Stomach (tissue), 8 donors: ENCODE measurements at regions not wholly inside any gene's neighbourhood (a gene's known extent, or its start where the extent isn't known, plus 50 kb on each side); places are given as distances from the start of the nearest gene placed in this dataset.

ENCODE experiments used
- DNase-seq, 2 donors: peaks; one replicate each; pipeline versions ENCODE4 v3.0.0 to v3.0.0-alpha.2; 2013 to 2019
- H3K27ac ChIP-seq, 5 donors: fragments of 200-600 bp in 4 of 5; sonication (generic) in 4 of 5; one replicate each; pipeline ENCODE4 v1.5.1; 2013 to 2019; ENCODE audit warnings: mild to moderate bottlenecking in 1 of 5, moderate library complexity in 1 of 5
- H3K27me3 ChIP-seq, 3 donors: fragments of 200-600 bp; sonication (generic); one replicate each; pipeline ENCODE4 v1.5.1; 2017 to 2019; ENCODE audit warnings: mixed run types in 1 of 3
- H3K36me3 ChIP-seq, 4 donors: fragments of 200-600 bp; sonication (generic); 1 replicate in 3 of 4; 2 replicates in 1 of 4; pipeline ENCODE4 v1.5.1; 2016 to 2019
- H3K4me1 ChIP-seq, 4 donors: fragments of 200-600 bp; sonication (generic); one replicate each; pipeline ENCODE4 v1.5.1; 2016 to 2019
- H3K4me3 ChIP-seq, 4 donors: fragments of 200-600 bp; sonication (generic) in 3 of 4; one replicate each; pipeline ENCODE4 v1.5.1; 2016 to 2019; ENCODE audit warnings: mild to moderate bottlenecking in 1 of 4
- H3K9me3 ChIP-seq, 4 donors: fragments of 200-600 bp; sonication (generic); one replicate each; pipeline ENCODE4 v1.5.1; 2016 to 2019
- EP300 ChIP-seq: sonication (generic); formaldehyde crosslinking; IDR thresholded peaks from one replicate; pipeline ENCODE4 v1.6.1; 2017; ENCODE audit warnings: antibody characterized with exemption
- POLR2A ChIP-seq, 4 donors: fragments of 450-650 bp; IDR thresholded peaks; one replicate each; pipeline ENCODE4 v1.6.1; 2016; ENCODE audit warnings: antibody characterized with exemption in 4 of 4, control low read depth in 2 of 4, mild to moderate bottlenecking in 1 of 4, moderate library complexity in 1 of 4
- POLR2AphosphoS5 ChIP-seq, 3 donors: sonication (generic); formaldehyde crosslinking; IDR thresholded peaks; one replicate each; pipeline ENCODE4 v1.6.1; 2016; ENCODE audit warnings: antibody characterized with exemption in 3 of 3
- WGBS, 5 donors: extraction: QIAGEN DNeasy Blood & Tissue Kit in 3 of 5; methylation state at CpG; one replicate each; pipeline versions ENCODE4 v1.1.5 to v1.1.7; 2013 to 2018; 5-methylcytosine and 5-hydroxymethylcytosine counted together
- intact Hi-C: fragments of 100-400 bp; cut with DNase I; formaldehyde crosslinking; loops from one replicate; pipeline ENCODE4 v1.15.1; 2023; ENCODE audit warnings: low total_unique reads
- TF ChIP-seq, protein P1 (sequence below), 7 experiments: fragments of 450-650 bp in 4 of 7; fragments of 200-600 bp in 3 of 7; sonication (generic) in 3 of 7; IDR thresholded peaks; one replicate each; pipeline ENCODE4 v1.5.1; 2016 to 2019; ENCODE audit warnings: antibody characterized with exemption in 7 of 7, control low read depth in 2 of 7, mild to moderate bottlenecking in 1 of 7
- donor health status: healthy with polysubstance abuse.
- donor health status: Bipolar disorder and iron deficiency.
- donor health status: healthy.

DNA sequence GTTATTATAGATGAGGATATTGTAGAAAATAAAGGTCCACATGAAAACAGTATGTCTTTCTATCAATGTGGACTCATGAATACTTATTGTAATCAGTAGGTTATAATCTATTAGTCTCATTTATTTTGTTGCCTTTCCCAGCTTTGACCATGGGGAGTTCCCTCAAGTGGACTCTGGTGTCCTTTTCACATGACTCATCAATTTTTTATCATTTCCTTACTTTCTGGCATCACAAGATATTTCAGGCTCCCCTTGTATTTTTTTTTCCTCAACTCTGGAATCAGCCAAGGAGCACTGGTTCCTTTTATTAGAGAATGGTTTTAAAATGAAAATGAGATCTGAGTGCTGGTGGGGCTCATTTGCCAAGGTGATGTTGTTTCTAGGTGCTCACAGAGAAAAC lies 63.4 kb upstream of the DIAPH3 start:
- Histone ChIP-seq H3K4me3 (no peak overlapping the region), H3K4me1 (peaks cover 0 to 8% (median 0%) of the 10 kb centered on the region in 4 donors), H3K27me3 (no peaks in the 10 kb centered on the region), H3K36me3 (no peaks in the 10 kb centered on the region), H3K9me3 (no peaks in the 10 kb centered on the region), H3K27ac (no peak overlapping the region)
- TF ChIP-seq POLR2AphosphoS5 (IDR thresholded peaks at IDR 0.05) (no peak), EP300 (no peak), POLR2A (IDR thresholded peaks at IDR 0.05) (no peak)
- TF ChIP-seq, protein P1, sequence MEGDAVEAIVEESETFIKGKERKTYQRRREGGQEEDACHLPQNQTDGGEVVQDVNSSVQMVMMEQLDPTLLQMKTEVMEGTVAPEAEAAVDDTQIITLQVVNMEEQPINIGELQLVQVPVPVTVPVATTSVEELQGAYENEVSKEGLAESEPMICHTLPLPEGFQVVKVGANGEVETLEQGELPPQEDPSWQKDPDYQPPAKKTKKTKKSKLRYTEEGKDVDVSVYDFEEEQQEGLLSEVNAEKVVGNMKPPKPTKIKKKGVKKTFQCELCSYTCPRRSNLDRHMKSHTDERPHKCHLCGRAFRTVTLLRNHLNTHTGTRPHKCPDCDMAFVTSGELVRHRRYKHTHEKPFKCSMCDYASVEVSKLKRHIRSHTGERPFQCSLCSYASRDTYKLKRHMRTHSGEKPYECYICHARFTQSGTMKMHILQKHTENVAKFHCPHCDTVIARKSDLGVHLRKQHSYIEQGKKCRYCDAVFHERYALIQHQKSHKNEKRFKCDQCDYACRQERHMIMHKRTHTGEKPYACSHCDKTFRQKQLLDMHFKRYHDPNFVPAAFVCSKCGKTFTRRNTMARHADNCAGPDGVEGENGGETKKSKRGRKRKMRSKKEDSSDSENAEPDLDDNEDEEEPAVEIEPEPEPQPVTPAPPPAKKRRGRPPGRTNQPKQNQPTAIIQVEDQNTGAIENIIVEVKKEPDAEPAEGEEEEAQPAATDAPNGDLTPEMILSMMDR (IDR thresholded peaks at IDR 0.05) = no peak
- DNase-seq = no peak
- intact Hi-C loops = no loop called here

DNA sequence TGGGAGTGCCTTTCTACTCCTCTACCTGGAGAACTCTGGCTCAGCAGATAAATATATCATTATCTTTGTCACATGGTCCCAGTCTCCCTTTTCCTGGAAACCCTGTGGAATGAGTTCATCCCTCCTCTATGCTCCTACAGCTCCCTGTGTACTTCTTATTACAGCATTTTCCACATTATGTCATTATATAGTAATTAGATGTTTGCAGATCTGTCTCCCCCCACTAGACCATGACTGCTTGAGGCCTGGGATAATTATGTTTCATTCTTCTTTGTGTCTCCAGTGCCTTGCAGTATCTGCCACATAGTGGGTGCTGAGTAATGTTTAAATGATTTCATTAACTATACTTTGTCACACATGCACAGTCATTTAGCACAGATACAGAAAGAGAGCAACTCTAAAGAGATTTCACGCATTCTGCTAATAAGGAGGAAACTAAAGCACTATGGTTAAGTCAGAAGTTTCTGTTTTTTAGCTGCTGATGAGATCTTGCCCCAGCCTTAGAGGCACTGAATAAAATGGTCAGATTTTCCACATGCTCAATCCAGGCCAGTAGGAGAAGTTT lies 66.1 kb upstream of the DIAPH3 start:
- H3K4me3 ChIP-seq = no peak overlapping the region
- no peaks in the 10 kb centered on the region for H3K27me3 ChIP-seq
- peaks cover 0 to 8% (median 0%) of the 10 kb centered on the region in 4 donors for H3K4me1 ChIP-seq
- 70 to 90% (median 86%) methylated on average over 1 of the region's 1 CpG for WGBS, 5 donors
- intact Hi-C loops = no loop called here
- H3K36me3 ChIP-seq = no peaks in the 10 kb centered on the region
- peak in 1 of 2 donors; percentile 8 for DNase-seq
- no peak overlapping the region for H3K27ac ChIP-seq
- H3K9me3 ChIP-seq = no peaks in the 10 kb centered on the region
- no peak for TF ChIP-seq EP300
- no peak for TF ChIP-seq POLR2AphosphoS5 (IDR thresholded peaks at IDR 0.05)
- TF ChIP-seq, protein P1 (IDR thresholded peaks at IDR 0.05) = no peak
- no peak for TF ChIP-seq POLR2A (IDR thresholded peaks at IDR 0.05)

DNA sequence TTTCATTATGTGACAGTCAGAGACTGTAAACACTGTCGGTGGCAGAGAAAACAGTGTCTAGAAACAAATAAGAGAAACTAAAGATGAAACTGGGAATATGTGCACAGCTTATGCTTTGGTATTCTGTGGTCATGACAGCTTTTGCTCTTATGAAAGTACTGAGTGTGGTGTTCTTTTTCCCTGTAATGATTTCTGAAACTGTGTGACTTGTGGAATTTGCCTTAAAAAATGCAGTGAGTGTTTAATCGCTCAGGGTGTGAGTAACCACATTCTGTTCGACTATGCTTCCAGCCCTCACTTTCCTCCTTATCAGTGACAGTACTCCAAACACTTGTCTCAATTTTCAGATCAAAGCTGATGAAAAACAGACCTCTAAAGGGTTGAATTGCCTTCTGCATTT lies 66.9 kb upstream of the DIAPH3 start:
- no peak for TF ChIP-seq POLR2A (IDR thresholded peaks at IDR 0.05)
- no peak for TF ChIP-seq EP300
- TF ChIP-seq, protein P1 (IDR thresholded peaks at IDR 0.05) = no peak
- TF ChIP-seq POLR2AphosphoS5 (IDR thresholded peaks at IDR 0.05) = no peak
- Histone ChIP-seq H3K36me3 (no peaks in the 10 kb centered on the region), H3K27me3 (no peaks in the 10 kb centered on the region), H3K9me3 (no peaks in the 10 kb centered on the region), H3K4me3 (no peak overlapping the region), H3K4me1 (peaks cover 0 to 8% (median 0%) of the 10 kb centered on the region in 4 donors), H3K27ac (no peak overlapping the region)
- peak in 1 of 2 donors; percentile 22 for DNase-seq
- 23 to 31% (median 25%) methylated on average over 3 of the region's 3 CpGs for WGBS, 5 donors
- intact Hi-C loops = no loop called here

DNA sequence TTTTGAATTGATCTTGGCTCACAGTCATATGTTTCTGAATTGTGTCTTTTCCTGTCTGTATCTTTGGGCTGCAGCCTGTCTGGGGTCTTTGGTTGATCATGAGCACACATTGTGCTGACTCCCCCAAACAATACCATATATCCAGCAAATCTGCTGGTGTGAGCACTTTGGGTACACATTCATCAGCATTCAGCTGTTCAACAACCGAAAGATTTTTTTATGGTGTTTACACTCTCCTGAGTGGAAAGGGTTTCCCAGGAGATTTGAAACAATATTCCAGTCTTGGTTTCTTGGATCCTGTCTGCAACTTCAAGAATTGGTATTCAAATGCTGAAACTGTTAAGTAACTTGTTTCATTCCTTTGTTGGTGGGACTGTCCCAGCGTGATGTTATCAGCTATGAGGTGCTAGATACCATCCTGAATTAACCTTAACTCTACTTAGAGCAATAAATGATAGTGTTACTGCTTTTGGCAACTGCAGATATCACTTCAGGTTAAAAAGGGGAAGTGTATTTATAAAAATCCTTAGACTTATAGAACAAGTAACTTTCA lies 78.4 kb upstream of the DIAPH3 start:
- Histone ChIP-seq H3K27me3 (no peaks in the 10 kb centered on the region), H3K36me3 (no peaks in the 10 kb centered on the region), H3K9me3 (no peaks in the 10 kb centered on the region), H3K4me3 (no peak overlapping the region), H3K4me1 (no peaks in the 10 kb centered on the region), H3K27ac (no peak overlapping the region)
- intact Hi-C loops = no loop called here
- TF ChIP-seq EP300 (no peak), POLR2AphosphoS5 (IDR thresholded peaks at IDR 0.05) (no peak), POLR2A (IDR thresholded peaks at IDR 0.05) (no peak)
- TF ChIP-seq, protein P1 (IDR thresholded peaks at IDR 0.05) = no peak
- WGBS, 5 donors = 16 to 32% (median 29%) methylated on average over 2 of the region's 2 CpGs
- DNase-seq = peak in 1 of 2 donors; percentile 6
